Keratinocyte (primary cell): ENCODE measurements at regions not wholly inside any gene's neighbourhood (a gene's known extent, or its start where the extent isn't known, plus 50 kb on each side); places are given as distances from the start of the nearest gene placed in this dataset.

Experiments used
- EZH2 ChIP-seq: IDR thresholded peaks from one replicate; pipeline ENCODE4 v1.6.1; 2012; ENCODE audit warnings: inconsistent platforms, mild to moderate bottlenecking, low read length, moderate library complexity
- TF ChIP-seq, protein P1 (sequence below), 3 experiments: IDR thresholded peaks in 1 of 3; conservative IDR thresholded peaks in 1 of 3; optimal IDR thresholded peaks in 1 of 3; 2 replicates in 2 of 3; 3 replicates in 1 of 3; pipeline versions ENCODE3 to v1.5.1; 2011; ENCODE audit warnings: low read length in 3 of 3, mild to moderate bottlenecking in 3 of 3, moderate library complexity in 2 of 3, control low read depth in 1 of 3, inconsistent platforms in 1 of 3; ENCODE audit not compliant: insufficient read depth in 2 of 3; ENCODE audit errors: extremely low read depth in 1 of 3

DNA sequence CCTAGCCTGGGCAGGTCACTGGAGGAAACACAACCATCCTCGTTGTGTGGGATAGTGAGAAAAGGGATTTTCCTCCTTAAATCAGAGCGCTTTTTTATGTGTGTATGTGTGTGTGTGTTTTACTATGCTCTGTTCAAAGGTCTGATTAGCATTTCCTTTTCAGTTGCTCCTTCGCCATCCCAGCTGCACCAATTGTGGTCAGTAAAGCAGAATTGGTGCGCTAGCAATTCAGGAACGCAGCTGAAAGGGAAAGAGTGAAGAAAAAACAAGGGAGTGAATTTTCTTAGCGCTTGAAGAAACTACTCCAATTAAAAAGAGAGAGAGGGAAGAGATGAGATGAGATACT, 173.3 kb upstream of the PARP11 start:
- TF ChIP-seq, protein P1, sequence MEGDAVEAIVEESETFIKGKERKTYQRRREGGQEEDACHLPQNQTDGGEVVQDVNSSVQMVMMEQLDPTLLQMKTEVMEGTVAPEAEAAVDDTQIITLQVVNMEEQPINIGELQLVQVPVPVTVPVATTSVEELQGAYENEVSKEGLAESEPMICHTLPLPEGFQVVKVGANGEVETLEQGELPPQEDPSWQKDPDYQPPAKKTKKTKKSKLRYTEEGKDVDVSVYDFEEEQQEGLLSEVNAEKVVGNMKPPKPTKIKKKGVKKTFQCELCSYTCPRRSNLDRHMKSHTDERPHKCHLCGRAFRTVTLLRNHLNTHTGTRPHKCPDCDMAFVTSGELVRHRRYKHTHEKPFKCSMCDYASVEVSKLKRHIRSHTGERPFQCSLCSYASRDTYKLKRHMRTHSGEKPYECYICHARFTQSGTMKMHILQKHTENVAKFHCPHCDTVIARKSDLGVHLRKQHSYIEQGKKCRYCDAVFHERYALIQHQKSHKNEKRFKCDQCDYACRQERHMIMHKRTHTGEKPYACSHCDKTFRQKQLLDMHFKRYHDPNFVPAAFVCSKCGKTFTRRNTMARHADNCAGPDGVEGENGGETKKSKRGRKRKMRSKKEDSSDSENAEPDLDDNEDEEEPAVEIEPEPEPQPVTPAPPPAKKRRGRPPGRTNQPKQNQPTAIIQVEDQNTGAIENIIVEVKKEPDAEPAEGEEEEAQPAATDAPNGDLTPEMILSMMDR (optimal IDR thresholded peaks at IDR 0.05 in 1 of 3, IDR thresholded peaks at IDR 0.05 in 1 of 3, conservative IDR thresholded peaks at IDR 0.05 in 1 of 3; ENCODE audit: extremely low read depth in 1 of 3, insufficient read depth in 2 of 3, low read length in 3 of 3): no peak
- TF ChIP-seq EZH2: no peak
